HL-60 (cell line): ENCODE measurements at regions not wholly inside any gene's neighbourhood (a gene's known extent, or its start where the extent isn't known, plus 50 kb on each side); places are given as distances from the start of the nearest gene placed in this dataset.

ENCODE experiments used
- DNase-seq, 2 experiments: peaks; one replicate each; pipeline ENCODE4 v3.0.0-alpha.2; 2010 to 2020; ENCODE audit warnings: low read depth in 1 of 2, low spot score in 1 of 2
- H3K27ac ChIP-seq: fragments of 250-450 bp; sonication (Bioruptor Pico); replicated peaks from 2 replicates; pipeline ENCODE4 v1.5.1; 2020; ENCODE audit warnings: mild to moderate bottlenecking, moderate library complexity
- H3K27me3 ChIP-seq: fragments of 250-450 bp; sonication (Bioruptor Pico); 2 replicates; pipeline ENCODE4 v1.5.1; 2021; ENCODE audit warnings: mild to moderate bottlenecking, moderate library complexity; ENCODE audit not compliant: insufficient read depth, poor library complexity, severe bottlenecking
- H3K4me3 ChIP-seq: replicated peaks from 2 replicates; pipeline ENCODE4 v1.5.1; 2011; ENCODE audit warnings: mild to moderate bottlenecking, control low read depth, low read length; ENCODE audit not compliant: insufficient read depth
- CTCF ChIP-seq: IDR thresholded peaks from one replicate; pipeline ENCODE4 v1.5.1; 2011; ENCODE audit warnings: low read length, control low read depth, inconsistent platforms; ENCODE audit not compliant: insufficient read depth
- GABPA ChIP-seq: IDR thresholded peaks from 2 replicates; pipeline ENCODE4 v1.6.1; 2012; ENCODE audit warnings: low read depth
- POLR2AphosphoS5 ChIP-seq: IDR thresholded peaks from 2 replicates; pipeline ENCODE4 v1.6.1; 2012; ENCODE audit warnings: low read depth
- REST ChIP-seq: IDR thresholded peaks from 2 replicates; pipeline ENCODE4 v1.6.1; 2012; ENCODE audit warnings: low read depth; ENCODE audit not compliant: insufficient replicate concordance
- SPI1 ChIP-seq: IDR thresholded peaks from 2 replicates; pipeline ENCODE4 v1.6.1; 2012; ENCODE audit warnings: low read depth, mild to moderate bottlenecking, borderline replicate concordance

DNA sequence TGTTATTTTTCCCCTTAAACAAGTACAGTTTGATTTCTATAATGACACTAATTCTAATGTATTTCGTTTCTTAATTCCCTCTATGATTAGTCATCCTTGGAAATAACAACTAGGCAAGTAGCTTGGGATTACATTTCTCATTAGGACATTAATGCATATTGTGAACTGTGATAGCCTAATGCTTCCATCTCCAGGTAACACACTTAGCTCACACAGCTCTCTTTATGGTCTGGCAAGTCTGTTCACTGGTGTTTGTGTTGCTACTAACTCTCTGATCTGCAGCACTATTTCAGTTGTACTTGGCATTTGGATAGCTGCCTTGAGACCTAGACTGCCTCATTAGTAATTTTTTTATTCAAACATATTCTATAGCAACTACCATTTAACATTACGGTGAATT is 853.2 kb downstream of the SORCS3 start:
- Histone ChIP-seq H3K27me3 (no peaks in the 10 kb centered on the region), H3K4me3 (no peak overlapping the region), H3K27ac (no peak overlapping the region)
- no peak for DNase-seq
- no peak for TF ChIP-seq GABPA
- no peak for TF ChIP-seq POLR2AphosphoS5
- no peak for TF ChIP-seq CTCF
- TF ChIP-seq REST: no peak

DNA sequence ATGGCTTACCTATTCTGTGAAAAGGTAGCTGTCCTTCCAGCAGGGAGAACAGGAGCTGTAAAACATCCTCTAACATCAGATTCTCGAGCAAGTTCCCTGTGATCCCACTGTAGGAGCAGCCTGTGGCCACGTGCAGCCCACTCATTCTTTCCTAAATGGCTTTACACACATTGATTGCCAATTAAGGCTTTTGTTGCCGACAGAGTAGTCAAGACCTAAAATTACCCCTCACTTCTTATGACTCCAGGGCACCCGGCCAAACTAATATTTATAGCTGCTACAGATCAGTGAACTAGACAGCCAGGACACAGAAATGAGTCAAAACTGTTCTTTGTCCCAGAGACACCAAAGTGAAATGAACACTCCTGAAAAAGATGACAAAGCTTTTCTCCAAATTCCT is 832.1 kb downstream of the SORCS3 start:
- TF ChIP-seq SPI1: no peak
- TF ChIP-seq REST: no peak
- no peak for TF ChIP-seq CTCF
- no peak for TF ChIP-seq GABPA
- no peak for TF ChIP-seq POLR2AphosphoS5
- no peaks in the 10 kb centered on the region for H3K27me3 ChIP-seq
- no peak for DNase-seq
- no peak overlapping the region for H3K4me3 ChIP-seq
- H3K27ac ChIP-seq: no peak overlapping the region

DNA sequence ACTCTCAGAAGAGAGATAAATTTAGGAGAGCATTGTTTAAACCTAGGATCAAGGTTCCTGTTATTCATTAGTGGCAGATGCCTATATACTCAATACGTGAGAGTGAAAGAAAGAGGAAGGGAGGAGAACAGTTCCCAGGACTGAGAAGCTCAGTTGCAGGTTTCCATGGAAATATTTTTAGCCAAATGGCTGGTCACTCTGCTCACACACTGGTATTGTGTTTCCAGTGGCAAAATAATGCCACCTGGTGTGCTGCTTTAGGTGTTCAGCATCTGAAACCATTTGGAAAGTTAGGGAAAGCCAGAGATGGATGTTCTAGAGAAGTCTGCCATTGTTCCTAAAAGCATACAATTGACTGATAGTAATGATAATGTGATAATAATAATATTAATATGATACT is 827.7 kb downstream of the SORCS3 start:
- Histone ChIP-seq H3K4me3 (no peak overlapping the region), H3K27me3 (no peaks in the 10 kb centered on the region), H3K27ac (no peak overlapping the region)
- TF ChIP-seq POLR2AphosphoS5 (no peak), REST (no peak), GABPA (no peak), CTCF (no peak), SPI1 (no peak)
- no peak for DNase-seq
